Right lung (tissue), 2 donors: ENCODE measurements at regions not wholly inside any gene's neighbourhood (a gene's known extent, or its start where the extent isn't known, plus 50 kb on each side); places are given as distances from the start of the nearest gene placed in this dataset.
"Not testable (repeated sequence)": the region's sequence is repeated elsewhere in the genome, so short reads cannot be mapped to it uniquely, and the experiment has no call there.

Experiments
- DNase-seq, 2 donors: peaks; one replicate each; pipeline ENCODE4 v3.0.0-alpha.2; 2013

GRCh38 chr9:75457474-75458011 lies 369.2 kb downstream of the OSTF1 start:
- DNase-seq, result no peak

DNA sequence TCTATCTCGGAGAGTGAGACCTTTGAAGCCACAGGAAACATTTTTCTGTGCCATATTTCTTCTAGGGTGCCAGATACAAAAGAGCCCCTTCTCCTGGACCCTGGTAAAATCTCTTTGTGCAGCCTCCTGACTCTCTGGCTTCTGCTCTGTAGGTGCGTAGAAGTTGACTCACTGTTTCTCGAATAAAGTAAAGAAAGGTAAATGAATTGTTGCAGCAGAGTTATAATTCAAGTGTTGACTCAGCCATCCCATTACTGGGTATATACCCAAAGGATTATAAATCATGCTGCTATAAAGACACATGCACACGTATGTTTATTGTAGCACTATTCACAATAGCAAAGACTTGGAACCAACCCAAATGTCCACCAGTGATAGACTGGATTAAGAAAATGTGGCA lies 371.0 kb downstream of the OSTF1 start:
- DNase-seq, result not testable (repeated sequence)

DNA sequence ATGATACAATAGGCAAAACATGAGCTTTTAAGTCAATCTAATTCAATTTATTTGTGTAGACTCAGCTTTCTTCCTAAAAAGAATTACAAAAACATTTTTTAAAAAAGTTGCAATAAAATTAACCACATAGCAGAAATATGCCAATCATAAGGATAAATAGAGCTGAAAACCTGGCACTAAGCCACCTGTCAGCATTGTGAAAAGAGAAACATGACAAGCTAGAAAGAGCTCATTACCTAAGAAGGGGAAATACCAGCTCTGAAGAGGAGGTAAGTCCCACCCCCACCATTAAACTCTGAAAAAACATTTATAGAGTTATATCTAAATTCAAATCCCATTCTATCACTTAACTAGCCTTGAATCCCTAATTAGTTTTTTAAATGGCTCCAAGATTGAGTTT lies 372.9 kb downstream of the OSTF1 start:
- DNase-seq, result no peak

DNA sequence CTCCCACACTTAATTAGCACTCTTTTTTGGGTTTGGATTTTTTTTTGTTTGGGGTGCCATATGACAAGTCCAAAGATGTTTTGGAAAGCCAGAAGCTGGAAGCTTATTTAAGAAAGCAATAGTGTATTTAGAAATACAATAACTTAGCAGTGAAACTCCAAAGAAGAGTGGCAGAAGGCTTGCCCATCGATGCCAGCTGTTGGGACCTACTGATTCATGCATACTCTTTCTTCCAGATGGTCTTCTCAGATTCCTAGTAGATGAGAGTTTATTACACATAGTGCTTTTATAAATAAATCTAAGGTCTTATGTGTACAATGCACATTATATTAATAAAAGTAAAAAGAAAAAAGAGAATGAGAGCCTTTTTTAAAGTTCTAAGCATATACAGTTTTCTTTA lies 374.6 kb downstream of the OSTF1 start:
- DNase-seq, result no peak

- DNase-seq, result no peak
These were observed 375.6 kb downstream of the OSTF1 start for GRCh38 chr9:75463871-75464270.

DNA sequence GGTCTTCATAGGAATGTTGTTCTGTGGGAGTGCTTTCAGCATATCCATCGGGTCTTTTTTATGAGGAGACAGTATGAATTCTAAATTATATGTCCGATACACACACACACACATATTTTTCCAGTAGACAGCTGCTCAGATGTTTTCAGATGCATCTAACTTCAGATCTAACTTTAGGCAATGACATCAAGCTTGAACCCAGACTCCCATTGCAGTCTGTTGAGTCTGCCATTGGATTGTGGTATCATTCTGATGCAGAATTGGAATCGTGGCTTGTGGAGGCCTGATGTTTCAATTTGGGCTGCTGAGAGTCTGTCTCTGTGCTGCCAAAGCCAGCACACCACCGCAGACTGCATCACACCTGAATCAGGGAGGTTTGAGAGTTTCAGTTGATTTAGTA lies 376.4 kb downstream of the OSTF1 start:
- no peak for DNase-seq

GRCh38 chr9:75467142-75467541 lies 378.8 kb downstream of the OSTF1 start:
- no peak for DNase-seq

GRCh38 chr9:75471549-75472114 lies 383.3 kb downstream of the OSTF1 start:
- no peak for DNase-seq

- DNase-seq, result no peak
These were observed 394.3 kb downstream of the OSTF1 start for GRCh38 chr9:75482566-75482965.

DNA sequence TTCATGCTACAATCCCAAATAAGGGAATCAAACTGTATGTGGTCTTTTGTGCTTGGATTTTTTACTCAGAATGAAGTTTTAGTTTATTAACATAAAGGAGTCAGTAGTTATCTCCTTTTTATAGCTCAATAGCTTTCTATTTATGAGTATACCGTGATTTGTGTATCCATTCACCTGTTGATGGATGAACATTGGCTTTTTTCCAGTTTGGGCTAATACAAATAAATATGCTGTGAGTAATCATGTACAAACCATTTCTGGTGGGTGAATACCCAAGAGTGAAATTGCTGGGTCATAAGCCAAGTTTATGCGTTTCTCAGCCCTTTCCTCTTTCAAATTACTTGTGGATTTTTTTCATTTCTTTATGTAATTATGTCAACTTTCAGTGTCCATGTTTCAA lies 395.3 kb downstream of the OSTF1 start:
- no peak for DNase-seq

- no peak for DNase-seq
These were observed 399.8 kb downstream of the OSTF1 start for GRCh38 chr9:75487856-75488718.

DNA sequence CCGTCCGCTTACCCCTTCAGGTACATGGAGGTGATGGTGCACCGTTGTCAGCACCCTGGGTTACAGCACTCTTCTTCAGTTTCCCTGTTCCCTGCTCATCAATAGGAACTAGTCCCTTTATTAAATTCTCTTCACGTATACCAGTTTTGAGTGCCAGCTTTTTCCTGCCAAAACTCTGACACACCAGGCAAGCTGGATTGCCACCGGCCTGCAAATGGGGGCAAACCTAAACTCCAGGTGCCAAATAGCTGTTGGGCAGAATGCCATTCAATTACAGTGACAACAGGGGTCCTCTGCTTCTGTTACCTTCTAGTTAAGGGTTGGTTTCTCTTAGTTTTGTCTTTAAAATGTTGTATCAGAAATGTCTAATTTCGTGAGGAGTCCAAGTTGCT lies 400.4 kb downstream of the OSTF1 start:
- DNase-seq, result no peak

DNA sequence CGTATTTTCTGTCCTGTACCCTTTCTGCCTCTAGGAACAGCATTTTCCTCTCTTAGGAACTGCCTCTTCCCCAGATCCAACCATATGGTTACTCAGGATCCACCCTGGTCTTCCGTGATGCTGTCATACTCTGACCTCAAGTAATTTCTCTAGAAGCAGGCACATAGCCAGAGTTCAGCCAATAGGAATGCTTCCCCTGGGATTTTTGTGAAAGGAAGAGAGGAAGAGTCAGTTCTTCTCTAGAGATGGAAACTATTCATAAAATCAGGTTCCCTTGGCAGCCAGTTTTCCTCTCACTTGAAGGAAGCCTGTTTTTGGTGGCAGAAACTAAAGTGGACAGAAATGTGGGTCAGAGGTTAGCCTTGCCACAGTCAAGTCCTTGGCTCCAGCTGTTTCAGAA lies 400.1 kb upstream of the PCSK5 start:
- DNase-seq, result no peak

- DNase-seq, result no peak
These were observed 398.9 kb upstream of the PCSK5 start for GRCh38 chr9:75491533-75491932.

DNA sequence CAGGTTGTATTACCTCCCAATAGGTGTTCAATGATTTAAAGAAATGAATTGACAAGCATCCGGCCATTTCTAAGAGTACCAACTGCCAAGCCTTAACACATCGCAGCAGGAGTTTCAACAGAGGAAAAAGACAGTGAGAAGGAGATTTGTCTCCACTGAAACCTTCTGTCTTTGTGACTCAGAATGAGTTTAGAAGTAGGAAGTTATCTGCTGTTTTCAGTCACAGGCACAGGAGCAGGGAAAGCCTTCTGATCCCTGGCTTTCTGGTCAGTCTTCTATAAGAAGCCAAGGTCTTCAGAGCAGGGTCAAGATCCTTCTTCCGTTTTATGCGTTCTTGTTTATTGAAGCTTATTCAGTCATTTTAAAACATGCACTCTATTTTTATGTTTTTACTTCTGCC lies 390.7 kb upstream of the PCSK5 start:
- DNase-seq, result no peak

DNA sequence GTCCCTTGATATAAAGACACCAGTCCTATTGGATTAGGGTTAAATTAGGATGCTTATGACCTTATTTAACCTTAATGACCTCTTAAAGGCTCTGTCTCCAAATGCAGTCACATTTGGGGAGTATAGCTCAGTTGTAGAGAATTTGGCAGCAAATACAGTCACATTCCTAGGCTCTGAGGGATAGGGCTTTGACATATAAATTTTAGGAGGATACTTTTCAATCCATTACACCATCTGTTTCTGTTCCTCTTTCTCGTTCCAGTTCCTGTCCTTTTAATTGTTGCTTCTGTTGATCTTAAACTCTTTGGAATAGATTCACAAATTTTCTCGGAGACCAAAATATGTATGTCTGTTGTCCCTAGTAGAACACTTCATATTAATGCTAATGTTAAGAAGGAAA lies 390.0 kb upstream of the PCSK5 start:
- no peak for DNase-seq

GRCh38 chr9:75500940-75501339 lies 389.5 kb upstream of the PCSK5 start:
- DNase-seq, result not testable (repeated sequence)

GRCh38 chr9:75504721-75505120 lies 385.8 kb upstream of the PCSK5 start:
- DNase-seq, result peak in 1 of 2 donors; percentile 6

GRCh38 chr9:75505654-75506053 lies 384.8 kb upstream of the PCSK5 start:
- no peak for DNase-seq

- no peak for DNase-seq
These were observed 361.0 kb upstream of the PCSK5 start for GRCh38 chr9:75529463-75529862.

DNA sequence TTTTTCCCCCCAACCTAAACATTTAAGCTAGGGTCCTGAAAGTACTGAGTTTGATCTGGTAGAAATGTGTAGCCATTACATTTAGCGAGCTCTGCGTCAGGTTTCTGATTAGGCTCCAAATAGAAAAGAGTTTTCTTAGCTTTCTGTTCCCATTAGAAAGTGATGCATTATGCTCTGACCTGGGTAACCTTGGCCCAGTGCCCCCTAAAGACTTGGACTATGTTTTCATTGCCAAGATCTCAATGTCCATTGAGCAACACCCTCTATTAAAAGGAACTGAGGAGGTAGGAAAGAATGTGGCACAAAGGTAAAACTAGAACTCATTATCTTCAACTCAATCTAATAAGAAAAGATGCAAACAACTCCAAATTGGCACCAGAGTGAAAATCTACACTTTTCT lies 358.9 kb upstream of the PCSK5 start:
- DNase-seq, result no peak

- DNase-seq, result no peak
These were observed 358.0 kb upstream of the PCSK5 start for GRCh38 chr9:75532233-75533050.

DNA sequence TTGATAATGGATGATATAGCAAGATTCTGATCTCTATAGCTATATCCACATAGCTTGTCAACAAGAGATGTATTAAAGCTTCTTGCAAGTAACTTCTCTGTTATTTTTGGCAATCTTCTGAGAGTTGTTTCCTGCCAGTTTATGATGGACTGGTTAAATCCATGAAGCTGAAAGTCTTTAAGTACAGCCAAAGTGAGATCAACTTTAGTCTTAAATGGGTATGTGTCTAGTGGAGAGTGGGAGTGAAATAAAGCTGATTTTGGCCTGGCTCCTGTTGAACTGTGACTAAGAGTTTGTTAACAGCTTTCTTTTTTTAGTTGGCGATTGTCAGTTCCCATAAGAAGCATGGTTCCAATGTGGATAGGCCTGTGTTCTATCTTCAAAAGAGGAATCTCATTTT lies 350.9 kb upstream of the PCSK5 start:
- no peak for DNase-seq
